GM04503 (cell line): ENCODE measurements at regions not wholly inside any gene's neighbourhood (a gene's known extent, or its start where the extent isn't known, plus 50 kb on each side); places are given as distances from the start of the nearest gene placed in this dataset.

Experiments used
- DNase-seq: peaks from one replicate; pipeline ENCODE4 v3.0.0-alpha.2; 2012; ENCODE audit warnings: low read depth

DNA sequence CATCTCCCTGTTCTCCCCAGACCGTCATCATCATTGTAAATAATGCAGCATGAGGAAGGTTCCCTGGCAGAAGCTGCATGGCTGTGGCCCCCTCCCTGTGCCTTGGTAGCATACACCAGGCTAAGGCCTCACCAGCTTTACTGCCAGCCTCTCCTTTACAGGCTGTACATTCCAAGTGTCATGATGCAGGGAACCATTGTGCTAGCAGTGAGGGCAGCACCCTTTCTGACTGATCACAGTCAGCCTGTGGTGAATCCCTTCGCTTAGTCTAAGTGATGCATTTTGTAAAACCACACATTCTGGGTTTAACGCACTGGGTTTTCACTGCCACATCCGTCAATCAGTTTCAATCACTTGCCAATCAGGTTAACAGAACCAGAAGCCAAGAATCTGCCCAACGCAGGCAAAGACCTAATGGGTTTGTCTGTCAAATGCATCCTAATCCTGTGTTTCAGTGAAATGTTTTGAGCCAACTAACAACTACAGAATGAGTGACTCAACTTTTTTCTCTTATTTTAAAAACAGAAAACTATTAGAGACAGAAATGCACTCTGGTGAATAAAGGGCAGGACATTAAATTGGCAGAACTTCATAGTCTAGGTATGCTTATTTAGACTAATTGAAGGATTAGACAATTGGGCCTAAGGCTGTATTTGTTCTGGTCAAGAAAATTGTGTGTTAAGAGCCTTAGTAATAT, 225.9 kb upstream of the DPH6 start:
- DNase-seq: no peak

DNA sequence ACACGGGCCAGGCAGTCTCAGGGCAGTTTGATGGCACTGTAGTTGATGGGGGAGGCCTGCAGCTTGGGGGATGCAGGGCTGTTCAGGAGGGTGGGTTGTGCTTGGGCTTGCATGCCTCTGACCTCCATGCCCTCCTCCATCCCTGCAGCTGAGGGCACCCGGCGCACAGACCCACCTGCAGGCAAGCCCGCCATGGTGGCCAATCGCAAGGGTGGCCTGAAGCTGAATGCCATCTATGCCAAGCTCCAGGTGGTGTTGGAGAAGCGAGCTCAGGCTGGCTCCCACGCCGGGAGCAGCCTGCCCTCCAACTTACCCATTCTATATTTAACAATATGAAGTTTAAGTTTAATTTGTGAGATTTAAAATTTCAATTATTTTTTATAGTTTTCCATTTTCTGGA, 228.7 kb upstream of the DPH6 start:
- DNase-seq: no peak

DNA sequence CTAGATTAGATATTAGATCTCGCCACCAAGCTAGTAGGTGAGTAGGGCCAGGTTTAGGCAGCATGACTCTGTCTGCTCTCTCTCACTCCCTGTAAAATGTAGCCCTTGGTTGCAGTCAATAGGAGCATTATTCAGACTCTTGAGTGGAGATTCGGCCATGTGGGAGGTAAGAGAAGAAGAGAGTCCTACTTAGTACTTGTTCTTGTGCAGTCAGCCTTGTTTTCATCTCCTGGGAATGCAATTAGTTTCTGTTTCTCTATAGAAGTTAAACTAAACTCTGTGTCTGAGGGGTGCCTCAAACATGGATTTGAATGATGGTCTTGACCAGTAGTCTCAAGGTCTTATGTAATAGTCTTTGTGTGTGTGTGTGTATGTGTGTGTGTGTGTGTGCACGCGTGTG, 229.5 kb upstream of the DPH6 start:
- no peak for DNase-seq

DNA sequence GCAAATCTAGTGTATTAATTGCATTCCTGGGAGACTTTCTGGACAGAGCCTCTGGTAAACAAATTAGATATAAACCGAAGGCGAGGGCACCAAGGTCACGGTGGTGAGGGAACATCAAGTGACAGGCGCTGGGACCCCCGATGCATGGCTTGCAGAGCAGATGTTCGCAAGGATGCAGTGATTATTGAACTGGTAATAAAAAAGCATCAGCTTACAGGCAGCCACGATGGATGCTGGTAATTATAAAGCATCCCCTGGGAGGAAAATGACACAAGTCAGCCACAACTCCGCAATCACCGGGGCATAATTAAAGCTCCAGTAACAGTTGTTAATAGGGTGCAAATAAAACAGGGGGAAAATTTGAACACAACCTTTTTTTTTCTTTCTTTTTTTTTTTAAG, 231.1 kb upstream of the DPH6 start:
- DNase-seq: no peak

DNA sequence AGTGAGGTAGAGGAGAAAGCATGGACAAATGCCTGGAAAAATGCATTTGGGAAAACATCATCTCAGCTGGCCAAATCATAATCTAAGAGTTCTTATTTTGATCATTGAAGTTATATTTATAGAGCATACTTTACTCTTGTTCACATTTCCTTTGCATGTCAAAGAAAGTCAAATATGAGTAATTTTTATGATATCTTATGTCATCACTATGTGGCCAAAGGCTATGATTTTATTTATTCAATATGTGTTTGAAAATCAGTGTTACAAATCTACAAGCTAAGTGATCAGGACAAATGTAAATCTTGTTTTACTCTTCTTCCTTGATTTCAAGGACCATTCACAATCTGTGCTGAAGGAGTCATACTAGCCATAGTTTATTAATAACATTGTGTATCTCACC, 237.2 kb upstream of the DPH6 start:
- DNase-seq: no peak

DNA sequence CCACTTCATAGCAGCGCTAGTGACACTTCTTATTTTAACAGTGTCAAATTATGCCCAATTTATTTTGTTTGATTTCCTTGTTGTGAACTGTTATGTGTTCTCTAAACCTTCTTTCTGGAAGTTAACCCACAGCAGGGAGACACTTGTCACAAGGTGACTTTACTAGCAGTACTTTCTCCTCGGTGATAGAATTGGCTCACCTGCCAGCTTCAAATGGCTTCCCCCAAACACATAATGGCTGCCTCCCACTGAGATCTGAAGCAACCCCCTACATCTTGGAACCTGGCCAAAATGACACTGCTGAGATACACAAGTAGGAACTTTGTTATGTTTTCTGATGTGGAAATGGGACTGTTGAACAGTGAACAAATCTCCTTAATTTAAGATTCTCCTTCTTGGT, 238.8 kb upstream of the DPH6 start:
- DNase-seq: no peak

DNA sequence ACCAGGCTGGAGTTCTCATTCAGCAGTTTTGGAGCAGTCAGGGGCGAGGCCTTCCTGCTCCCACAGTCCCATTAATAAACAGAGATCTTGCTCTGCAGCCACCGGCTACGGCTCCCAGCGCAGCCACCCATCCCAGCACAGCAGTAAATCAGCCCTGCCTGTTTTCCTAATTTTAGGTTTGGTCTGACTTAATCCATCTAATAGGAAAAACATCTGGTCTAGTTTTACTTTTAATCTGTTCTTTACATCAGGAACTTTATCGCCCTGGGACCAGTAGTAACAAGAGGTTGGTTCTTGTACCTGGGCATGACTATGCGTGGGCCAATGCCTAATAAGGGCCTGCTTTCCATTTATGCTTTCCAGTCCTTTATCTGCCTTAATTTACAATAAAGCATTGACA, 264.0 kb upstream of the DPH6 start:
- no peak for DNase-seq

DNA sequence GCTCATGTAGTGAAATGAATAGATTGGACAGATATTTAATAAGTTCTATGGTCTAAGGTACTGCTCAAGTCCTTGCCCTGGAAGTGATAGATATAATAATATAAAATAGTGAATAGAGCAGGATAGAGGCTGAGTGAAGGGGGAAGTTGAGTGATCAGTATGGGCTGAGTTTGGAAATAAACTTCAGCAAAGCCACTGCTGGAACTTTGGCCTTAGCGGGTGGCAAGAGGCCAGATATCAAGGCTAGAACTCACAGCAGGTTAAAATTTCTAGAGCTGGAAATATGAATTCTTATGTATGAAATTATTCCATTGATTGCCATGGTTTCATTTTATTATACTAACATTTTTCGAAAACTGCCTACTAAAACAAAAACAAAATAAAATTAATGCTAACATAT, 267.6 kb upstream of the DPH6 start:
- no peak for DNase-seq

DNA sequence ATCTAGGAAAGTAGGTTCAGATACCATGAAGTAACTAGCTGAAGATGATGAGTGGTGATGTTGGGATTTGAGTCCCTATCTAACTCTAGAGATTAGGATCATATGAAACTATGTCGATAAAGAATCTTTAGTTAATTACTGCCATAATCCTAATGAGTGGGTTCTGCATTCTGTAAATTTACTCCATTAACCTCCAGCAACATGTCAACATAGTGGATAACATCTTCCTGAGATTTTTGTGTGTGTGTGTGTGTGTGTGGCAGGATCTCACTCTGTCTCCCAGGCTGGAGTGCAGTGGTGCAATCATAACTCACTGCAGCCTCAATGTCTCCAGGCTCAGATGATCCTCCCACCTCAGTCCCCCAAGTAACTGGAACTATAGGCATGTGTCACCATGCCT, 272.9 kb upstream of the DPH6 start:
- no peak for DNase-seq

DNA sequence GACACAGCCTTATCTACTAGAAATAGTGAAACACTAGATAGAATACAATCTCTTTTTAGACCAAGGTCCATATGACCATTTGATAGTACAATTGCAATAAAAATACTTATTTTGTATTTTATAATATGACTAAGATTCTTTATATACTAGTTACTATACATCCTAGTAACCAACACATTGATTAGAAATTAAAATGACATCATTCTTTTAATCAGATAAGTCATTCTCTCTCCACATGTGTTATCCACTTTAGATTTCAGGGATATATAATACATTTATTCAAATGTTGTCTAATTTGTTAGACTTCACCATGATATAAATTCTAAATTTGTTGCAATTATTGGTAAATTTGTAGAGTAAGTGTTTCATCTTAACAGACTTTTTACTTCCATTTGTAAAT, 276.2 kb upstream of the DPH6 start:
- DNase-seq: no peak

DNA sequence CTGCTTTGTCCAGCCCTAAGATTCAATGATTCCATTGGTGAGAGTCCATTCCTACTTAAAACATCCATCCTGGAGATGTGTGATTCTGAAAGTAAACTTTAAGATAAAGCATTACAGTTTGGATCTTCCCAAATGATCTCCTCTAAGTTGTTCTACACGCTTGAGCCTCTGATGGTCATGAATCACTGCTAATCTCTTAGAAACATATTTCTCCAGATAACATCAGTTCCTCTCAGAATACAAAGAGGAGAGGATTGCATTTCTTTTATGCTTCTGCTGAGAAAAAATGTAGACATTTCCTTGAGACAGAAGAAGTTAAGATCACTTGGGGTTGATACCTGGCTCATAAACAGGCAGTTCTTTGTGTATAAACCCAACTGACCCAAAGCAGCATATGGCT, 281.2 kb upstream of the DPH6 start:
- DNase-seq: no peak

DNA sequence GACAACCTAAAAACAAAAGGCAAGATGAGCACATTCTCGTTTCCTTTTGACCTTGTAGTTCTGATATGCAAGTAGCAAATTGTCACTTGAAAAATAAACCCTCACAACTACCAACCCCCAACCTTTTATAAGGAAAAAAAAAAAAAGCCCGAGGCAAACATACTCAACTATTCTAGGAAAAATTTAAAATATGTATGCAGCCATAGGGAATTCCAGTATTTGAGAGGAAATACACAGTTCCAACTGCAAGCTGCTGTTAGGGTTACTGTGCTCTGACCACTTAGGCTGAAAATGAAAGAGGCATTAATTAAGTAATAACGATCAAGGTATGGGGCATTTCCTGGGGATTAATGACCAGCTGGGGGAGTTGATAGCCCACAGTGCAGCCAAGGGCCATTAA, 281.9 kb upstream of the DPH6 start:
- DNase-seq: no peak

DNA sequence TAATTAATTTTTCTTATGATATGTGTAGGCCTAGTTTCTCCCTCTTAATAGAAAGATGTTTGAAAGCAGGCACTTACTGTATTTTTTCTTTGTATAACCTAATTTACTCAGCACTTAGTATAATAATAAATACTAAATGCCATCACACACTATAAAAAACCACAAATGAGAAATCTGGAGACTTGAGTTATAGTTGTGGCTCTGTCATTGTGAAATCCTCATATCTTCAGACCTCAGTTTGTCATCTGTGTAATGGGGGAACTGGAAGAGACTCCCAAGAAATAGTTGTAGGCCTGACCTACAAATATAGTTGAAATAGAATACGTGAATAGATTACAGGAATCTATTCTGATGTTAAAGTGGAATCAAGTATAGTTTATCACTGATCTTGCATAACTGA, 287.6 kb upstream of the DPH6 start:
- DNase-seq: no peak

DNA sequence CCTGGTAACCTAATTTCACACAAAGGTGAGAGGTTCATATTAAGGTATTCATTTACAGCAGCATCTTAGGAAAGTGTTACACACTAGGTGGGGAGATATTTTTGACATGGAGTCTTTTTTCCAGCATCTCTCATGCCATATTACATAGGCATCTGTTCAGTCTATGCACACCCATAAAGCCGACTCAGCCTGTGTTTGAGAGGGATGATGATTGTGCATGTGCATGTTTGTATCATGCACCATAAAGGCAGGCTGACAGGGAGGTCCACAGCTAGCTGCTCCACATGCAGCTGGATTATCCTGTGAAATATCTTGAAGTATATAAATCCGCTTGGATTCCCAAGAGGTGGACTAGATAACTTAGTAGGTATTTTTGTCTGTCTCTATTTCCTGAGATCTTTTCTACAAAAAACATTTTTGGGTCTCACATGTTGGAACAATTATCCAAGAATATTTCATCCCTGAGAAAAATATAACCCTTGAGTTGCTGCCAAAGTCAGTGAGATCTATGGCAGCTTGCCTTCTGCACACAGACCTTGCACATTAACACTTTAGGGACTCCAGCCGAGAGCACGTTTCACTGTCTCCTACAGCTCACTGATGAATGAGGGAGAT, 288.4 kb upstream of the DPH6 start:
- DNase-seq: no peak

DNA sequence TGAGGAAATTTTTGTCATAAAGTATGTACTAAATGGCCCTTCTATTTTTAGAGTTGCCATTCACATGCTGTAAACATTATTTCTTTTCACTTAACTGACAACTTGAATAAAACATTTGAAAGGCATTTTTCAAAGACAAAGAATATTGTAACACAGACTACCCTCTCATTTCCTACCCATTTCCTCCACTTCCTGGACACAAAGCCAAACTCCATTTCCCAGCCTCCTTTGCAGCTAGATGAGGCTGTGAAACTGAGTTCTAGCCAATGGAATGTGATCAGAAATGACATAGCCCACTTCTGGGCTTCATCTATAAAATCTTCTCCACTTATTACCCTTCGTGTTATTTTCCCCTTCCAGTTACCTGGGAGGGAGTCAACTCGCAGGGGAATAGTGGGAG, 288.9 kb upstream of the DPH6 start:
- DNase-seq: no peak

DNA sequence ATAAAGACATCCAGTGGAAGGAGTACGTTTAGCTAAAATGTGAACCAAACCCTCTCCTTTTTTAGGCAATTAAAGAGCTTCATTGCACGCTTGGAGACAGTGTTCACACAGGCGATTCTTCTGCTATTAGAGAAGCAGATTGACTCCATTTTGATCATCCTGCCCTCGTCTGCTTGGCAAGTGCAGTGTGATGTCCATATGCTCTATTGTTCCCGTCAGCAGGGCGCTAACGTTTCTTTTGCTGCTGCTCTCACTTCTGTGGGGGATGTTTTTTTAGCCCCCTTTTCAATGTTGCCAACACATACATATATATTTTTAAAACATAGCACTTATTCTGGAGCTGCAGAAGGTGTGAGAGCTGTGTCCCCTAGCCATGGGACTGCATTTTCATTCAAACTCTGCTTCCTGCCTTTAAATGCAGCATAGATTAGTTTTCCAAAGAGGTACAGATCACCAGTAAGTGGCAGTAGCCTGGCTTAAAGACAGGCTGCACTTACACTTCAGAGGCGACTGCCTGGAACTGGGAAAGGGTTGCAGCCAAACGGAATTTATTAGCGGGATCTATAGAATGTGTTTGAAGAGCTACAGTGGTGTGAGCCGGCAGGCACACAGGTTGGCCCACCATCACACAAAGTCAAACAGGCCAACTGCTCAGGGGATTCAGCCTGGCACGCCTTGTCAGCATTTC, 292.6 kb upstream of the DPH6 start:
- no peak for DNase-seq

DNA sequence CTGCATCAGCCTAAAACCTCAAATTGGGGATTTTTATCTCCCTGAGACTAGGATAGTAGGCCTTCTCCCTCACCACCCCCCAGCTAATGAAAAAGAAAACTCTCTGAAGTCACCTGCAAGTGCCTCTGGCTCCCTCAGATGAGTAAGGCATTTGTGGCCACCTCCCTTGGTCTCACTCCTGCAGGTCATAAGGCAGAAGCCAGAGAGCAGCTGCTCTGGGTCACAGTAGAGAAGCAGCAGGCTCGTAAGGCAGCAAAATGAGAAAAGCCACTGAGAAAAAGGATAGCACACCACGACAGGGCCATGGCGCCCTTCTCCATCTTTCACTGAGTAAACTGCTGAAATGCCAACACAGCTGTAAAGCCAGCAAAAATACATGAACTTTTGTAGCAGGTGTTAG, 296.7 kb upstream of the DPH6 start:
- no peak for DNase-seq

DNA sequence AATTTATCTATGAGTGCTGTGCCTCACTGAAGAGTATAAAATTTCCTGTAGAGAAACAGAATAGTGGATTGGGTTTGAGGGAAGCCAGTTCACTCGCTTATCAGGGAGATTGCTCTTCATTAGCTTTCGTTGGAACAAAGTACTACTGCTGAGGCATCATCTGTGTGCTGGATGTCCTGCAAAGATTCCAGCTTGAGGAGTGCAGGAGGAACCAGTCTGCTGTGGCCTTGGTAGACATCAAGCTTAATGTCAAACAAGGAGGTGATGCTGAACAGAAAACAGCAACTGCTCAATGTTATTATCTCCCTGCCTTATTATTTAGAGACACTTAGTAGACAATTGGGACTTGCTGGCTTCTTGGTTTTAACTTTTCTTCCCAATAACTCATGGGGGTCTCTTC, 297.5 kb upstream of the DPH6 start:
- no peak for DNase-seq

DNA sequence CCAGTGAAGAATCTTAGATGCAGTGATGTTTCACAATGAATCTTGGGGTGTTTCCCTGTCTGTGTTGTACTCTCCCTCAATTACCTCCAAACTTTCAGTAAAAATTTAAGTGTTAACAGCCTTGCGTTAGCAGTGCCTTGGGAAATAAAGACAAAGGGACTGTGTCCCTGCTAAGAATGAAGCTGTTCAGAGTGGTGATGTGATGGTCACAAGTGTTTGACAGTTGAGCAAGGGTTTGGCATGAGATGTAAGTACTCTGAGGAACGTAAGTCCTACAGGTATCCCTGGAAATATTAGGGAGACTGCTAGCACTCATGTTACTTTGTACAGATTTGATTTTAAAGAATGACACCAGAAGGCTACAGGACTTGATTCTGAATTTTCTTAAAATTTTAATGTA, 304.3 kb upstream of the DPH6 start:
- no peak for DNase-seq

DNA sequence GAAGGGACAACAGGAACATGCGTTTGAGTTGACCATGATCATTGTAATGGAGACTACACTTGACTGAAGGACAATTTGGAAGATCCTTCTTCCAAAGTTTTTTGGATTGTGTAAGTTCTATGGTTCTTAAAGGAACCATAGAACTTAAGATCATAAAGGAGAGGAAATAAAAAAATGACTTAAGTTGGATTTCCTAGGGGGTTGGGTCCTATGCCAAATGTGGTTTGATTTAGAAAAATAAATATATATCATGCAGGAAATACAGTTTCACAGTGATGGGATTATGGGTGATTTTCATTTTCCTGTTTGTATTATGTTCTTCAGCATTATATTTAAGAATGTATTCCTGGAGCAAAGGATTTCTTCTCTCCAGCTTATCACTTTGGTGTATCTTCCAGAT, 305.5 kb upstream of the DPH6 start:
- DNase-seq: no peak

DNA sequence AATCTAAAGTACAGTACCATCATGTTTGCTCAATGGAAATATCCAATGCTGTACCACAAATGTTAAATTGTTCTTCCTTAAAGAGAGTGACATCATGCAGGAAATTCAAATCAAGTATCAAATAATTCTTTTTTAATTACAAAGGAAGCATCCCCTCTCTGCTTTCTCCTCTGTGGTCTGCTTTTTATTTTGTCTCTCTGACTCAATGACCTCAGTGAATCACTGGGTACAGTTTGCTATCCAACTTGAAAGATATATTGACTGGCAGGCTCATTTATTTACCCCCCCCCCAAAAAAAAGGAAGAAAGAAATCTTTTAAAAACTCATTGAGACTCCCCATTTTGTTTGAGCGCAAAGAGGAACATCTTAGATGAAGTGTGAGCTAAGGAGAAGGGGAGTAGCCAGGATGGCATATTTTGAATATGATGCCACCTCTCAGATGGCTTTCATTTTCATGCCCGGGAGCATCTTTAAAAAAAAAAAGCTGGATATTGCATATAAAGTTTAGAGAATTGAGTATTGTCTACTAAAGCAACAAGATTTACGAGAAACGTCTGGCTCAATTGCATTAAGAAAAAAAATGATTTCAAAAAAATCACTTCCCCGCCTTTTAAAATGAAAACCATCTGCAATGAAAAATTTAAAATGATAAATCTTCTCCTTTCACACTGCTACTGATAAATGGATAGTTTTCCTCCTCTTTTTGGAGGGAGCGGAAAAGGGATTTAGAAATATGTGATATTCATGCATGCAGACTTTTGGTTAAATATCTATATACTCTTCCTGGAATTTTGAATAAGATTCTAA, 307.1 kb upstream of the DPH6 start:
- DNase-seq: no peak

DNA sequence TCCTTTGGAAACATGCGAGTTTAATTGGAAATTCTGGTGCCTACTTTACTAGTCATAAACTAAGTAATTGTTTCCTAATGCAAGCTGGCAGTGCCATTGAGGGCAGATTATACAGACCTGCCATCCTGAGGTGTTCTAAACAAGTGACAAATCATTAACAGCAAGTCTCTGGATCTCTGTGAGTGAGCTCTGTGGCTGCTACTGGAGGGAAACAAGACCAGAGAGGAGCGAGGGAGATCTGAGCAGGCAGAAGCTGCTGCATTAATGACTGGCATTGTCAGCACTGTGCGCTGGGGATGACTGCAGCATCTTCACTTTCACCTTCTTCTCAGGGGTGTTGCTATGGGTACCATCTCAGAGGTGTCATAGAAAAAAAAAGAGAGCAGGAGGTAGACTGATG, 308.4 kb upstream of the DPH6 start:
- no peak for DNase-seq
